ENCODE measurements at regions not wholly inside any gene's neighbourhood (a gene's known extent, or its start where the extent isn't known, plus 50 kb on each side); places are given as distances from the start of the nearest gene placed in this dataset.

DNA sequence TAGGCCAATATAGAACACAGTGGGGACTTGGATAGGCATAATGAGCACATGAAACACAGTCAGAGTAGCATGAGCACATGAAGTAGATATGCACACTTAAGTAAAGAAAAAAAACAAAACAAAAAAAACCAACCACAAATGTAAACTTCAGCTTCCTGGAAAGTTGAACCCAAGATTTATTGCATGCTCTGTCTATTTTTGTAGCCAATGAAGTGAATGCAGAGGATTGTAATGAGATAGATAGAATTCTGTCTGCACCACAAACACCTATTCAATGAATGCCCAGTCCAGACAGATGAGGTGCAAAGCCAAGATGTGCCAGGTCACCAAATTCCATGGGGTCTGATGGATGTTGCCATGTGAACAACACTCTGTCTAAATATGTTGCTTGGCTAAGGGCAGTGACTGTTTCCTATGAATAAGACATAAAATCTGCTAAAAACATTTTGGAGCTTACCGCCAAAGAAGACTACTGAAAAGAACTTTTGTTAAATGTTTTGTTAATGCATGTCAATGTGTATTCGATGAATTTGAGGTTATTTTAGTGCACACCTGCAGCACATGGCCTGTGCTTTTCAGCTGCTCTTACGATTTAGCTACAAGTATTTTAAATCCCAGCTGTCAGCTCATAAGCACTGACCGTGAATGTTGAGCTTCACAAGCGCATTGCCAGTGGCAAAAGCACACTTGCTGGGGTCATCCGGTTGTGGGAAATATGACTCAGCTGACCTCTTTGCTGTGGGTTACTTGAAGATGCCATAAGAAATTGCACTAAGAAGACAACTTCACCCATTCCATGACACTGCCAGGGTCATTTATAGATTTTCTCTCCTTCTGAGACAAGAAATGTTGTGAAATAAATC is 374.8 kb upstream of the GNPDA2 start:
- DNase-seq: no peak
- no peak for ATAC-seq
- Histone ChIP-seq H3K9me3 (no peaks in the 10 kb centered on the region), H3K4me3 (no peak overlapping the region), H3K27ac (no peak overlapping the region), H3K36me3 (ENCODE audit: insufficient read depth in 1 of 2, low read depth in 1 of 2) (no peaks in the 10 kb centered on the region), H3K27me3 (ENCODE audit: insufficient read depth in 3 of 3, low read length in 2 of 3) (no peaks in the 10 kb centered on the region), H3K4me1 (no peaks in the 10 kb centered on the region)
- TF ChIP-seq, protein P1, sequence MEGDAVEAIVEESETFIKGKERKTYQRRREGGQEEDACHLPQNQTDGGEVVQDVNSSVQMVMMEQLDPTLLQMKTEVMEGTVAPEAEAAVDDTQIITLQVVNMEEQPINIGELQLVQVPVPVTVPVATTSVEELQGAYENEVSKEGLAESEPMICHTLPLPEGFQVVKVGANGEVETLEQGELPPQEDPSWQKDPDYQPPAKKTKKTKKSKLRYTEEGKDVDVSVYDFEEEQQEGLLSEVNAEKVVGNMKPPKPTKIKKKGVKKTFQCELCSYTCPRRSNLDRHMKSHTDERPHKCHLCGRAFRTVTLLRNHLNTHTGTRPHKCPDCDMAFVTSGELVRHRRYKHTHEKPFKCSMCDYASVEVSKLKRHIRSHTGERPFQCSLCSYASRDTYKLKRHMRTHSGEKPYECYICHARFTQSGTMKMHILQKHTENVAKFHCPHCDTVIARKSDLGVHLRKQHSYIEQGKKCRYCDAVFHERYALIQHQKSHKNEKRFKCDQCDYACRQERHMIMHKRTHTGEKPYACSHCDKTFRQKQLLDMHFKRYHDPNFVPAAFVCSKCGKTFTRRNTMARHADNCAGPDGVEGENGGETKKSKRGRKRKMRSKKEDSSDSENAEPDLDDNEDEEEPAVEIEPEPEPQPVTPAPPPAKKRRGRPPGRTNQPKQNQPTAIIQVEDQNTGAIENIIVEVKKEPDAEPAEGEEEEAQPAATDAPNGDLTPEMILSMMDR (IDR thresholded peaks at IDR 0.05): no peak
- intact Hi-C loops (cut with DNase I): no loop called here
- WGBS, 3 donors: 27 to 38% (median 33%) methylated on average over 6 of the region's 6 CpGs

DNA sequence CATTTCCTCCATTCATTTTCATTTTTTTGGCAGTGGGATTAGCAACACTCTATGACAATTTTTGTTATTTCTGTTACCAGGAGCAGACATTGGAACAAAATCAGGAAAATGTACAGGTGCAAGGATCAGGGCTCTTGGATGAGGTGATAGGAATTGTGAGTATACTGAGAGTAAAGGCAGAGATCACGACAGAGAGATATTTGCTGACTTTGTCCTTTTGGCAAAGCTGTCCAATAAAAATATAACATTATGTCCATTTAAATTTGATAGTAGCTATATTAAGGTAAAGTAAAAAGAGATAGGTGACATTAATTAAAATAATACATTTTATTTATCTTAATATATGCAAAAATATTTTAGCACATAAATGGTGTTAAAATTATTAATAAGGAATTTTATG is 373.1 kb upstream of the GNPDA2 start:
- no peak for DNase-seq
- no peak for ATAC-seq
- intact Hi-C loops (cut with DNase I): no loop called here
- Histone ChIP-seq H3K36me3 (ENCODE audit: insufficient read depth in 1 of 2, low read depth in 1 of 2) (no peaks in the 10 kb centered on the region), H3K4me1 (no peaks in the 10 kb centered on the region), H3K27me3 (ENCODE audit: insufficient read depth in 3 of 3, low read length in 2 of 3) (no peaks in the 10 kb centered on the region), H3K4me3 (no peak overlapping the region), H3K9me3 (no peaks in the 10 kb centered on the region), H3K27ac (no peak overlapping the region)
- 69 to 78% (median 71%) methylated on average over 1 of the region's 1 CpG for WGBS, 3 donors
- TF ChIP-seq, protein P1 (IDR thresholded peaks at IDR 0.05): no peak

DNA sequence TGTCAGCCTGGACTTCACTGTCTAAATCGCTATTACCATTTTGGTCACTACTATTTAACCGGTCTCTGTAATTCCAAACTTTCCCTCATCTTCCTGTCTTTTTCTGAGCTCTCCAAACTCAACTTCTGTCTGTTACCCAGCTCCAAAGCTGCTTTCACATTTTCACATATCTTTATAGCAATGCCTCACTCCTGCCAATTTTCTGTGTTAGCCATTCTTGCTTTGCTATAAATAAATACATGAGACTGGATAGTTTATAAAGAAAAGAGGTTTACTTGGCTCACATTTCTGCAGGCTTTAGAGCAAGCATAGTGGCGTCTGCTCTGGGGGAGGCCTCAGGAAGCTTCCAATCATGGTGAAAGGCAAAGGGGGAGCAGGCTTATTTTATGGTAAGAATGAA is 368.3 kb upstream of the GNPDA2 start:
- intact Hi-C loops (cut with DNase I): no loop called here
- Histone ChIP-seq H3K4me1 (no peaks in the 10 kb centered on the region), H3K27ac (no peak overlapping the region), H3K9me3 (no peaks in the 10 kb centered on the region), H3K36me3 (ENCODE audit: insufficient read depth in 1 of 2, low read depth in 1 of 2) (no peaks in the 10 kb centered on the region), H3K27me3 (ENCODE audit: insufficient read depth in 3 of 3, low read length in 2 of 3) (no peaks in the 10 kb centered on the region), H3K4me3 (no peak overlapping the region)
- TF ChIP-seq, protein P1 (IDR thresholded peaks at IDR 0.05): no peak
- DNase-seq (no peak), ATAC-seq (no peak)
- WGBS, 3 donors: 62 to 73% (median 70%) methylated on average over 3 of the region's 3 CpGs

DNA sequence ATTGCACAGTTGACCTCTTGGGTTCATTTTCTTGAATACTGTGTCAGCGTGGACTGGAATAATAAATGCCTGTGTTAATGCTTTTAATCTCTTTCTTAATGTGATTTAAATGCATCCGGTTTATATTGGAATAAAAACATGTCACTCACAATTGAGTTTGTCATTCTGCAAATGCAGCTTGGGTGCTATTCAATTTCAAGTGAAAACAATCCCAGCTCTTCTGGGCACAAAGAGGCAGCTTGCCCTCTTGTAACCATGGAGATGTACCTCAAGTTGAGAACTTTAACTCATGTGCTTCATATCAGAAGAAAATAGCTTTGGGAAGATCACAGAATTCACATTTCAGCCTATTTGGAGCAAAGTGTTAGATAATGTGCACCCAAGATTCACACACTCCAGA is 355.7 kb upstream of the GNPDA2 start:
- TF ChIP-seq, protein P1 (IDR thresholded peaks at IDR 0.05): no peak
- H3K27me3 ChIP-seq (ENCODE audit: insufficient read depth in 3 of 3, low read length in 2 of 3): no peaks in the 10 kb centered on the region
- no peak for DNase-seq
- H3K4me1 ChIP-seq: no peaks in the 10 kb centered on the region
- no peak for ATAC-seq
- H3K9me3 ChIP-seq: no peaks in the 10 kb centered on the region
- H3K27ac ChIP-seq: no peak overlapping the region
- H3K4me3 ChIP-seq: no peak overlapping the region
- intact Hi-C loops (cut with DNase I): no loop called here
- 28 to 43% (median 35%) methylated on average over 2 of the region's 2 CpGs for WGBS, 3 donors
- H3K36me3 ChIP-seq (ENCODE audit: insufficient read depth in 1 of 2, low read depth in 1 of 2): no peaks in the 10 kb centered on the region

DNA sequence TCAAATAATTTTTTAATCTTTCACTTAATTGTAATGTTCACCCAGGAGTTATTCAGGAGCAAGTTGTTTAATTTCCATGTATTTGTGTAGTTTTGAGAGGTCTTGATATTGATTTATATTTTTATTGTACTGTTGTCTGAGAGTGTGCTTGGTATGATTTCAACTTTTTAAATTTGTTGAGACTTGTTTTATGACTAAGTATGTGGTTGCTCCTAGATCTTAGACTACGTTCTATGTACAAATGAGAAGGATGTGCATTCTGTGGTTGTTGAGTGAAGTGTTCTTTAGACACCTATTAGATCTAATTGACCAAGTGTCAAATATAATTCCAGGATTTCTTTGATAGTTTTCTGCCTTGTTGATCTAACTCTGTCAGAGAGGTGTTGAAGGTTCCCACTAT is 353.3 kb upstream of the GNPDA2 start:
- no peaks in the 10 kb centered on the region for H3K9me3 ChIP-seq
- H3K4me3 ChIP-seq: no peak overlapping the region
- H3K4me1 ChIP-seq: no peaks in the 10 kb centered on the region
- DNase-seq (no peak), ATAC-seq (no peak)
- no peaks in the 10 kb centered on the region for H3K27me3 ChIP-seq (ENCODE audit: insufficient read depth in 3 of 3, low read length in 2 of 3)
- intact Hi-C loops (cut with DNase I): no loop called here
- H3K27ac ChIP-seq: no peak overlapping the region
- 84 to 95% (median 85%) methylated on average over 1 of the region's 1 CpG for WGBS, 3 donors
- TF ChIP-seq, protein P1 (IDR thresholded peaks at IDR 0.05): no peak
- no peaks in the 10 kb centered on the region for H3K36me3 ChIP-seq (ENCODE audit: insufficient read depth in 1 of 2, low read depth in 1 of 2)
